PC-3 (cell line): ENCODE measurements at regions not wholly inside any gene's neighbourhood (a gene's known extent, or its start where the extent isn't known, plus 50 kb on each side); places are given as distances from the start of the nearest gene placed in this dataset.

ENCODE experiments used
- CTCF ChIP-seq: fragments of 300-600 bp; sonication (generic); conservative IDR thresholded peaks from 2 replicates; pipeline ENCODE4 v1.5.1; 2017; ENCODE audit warnings: antibody characterized with exemption, low read depth, mild to moderate bottlenecking, low read length
- EZH2 ChIP-seq: fragments of 300-600 bp; sonication (generic); IDR thresholded peaks from one replicate; pipeline ENCODE4 v1.6.1; 2017; ENCODE audit warnings: antibody characterized with exemption, mild to moderate bottlenecking, low read length; ENCODE audit not compliant: unreplicated experiment
- EZH2phosphoT487 ChIP-seq: fragments of 300-600 bp; sonication (generic); IDR thresholded peaks from 2 replicates; pipeline ENCODE4 v1.6.1; 2018; ENCODE audit warnings: mild to moderate bottlenecking, antibody characterized with exemption, low read length, borderline replicate concordance

GRCh38 chr5:67657055-67657454 lies 460.5 kb upstream of the CD180 start:
- TF ChIP-seq CTCF, result no peak
- TF ChIP-seq EZH2, result no peak
- TF ChIP-seq EZH2phosphoT487, result no peak
